ENCODE measurements at regions not wholly inside any gene's neighbourhood (a gene's known extent, or its start where the extent isn't known, plus 50 kb on each side); places are given as distances from the start of the nearest gene placed in this dataset.

GRCh38 chr2:16608661-16609643, 56.7 kb downstream of the CYRIA start:
- peak overlapping the region; percentile 47 for H3K4me3 ChIP-seq (ENCODE audit: low read depth, low read length)
- TF ChIP-seq, protein P1, sequence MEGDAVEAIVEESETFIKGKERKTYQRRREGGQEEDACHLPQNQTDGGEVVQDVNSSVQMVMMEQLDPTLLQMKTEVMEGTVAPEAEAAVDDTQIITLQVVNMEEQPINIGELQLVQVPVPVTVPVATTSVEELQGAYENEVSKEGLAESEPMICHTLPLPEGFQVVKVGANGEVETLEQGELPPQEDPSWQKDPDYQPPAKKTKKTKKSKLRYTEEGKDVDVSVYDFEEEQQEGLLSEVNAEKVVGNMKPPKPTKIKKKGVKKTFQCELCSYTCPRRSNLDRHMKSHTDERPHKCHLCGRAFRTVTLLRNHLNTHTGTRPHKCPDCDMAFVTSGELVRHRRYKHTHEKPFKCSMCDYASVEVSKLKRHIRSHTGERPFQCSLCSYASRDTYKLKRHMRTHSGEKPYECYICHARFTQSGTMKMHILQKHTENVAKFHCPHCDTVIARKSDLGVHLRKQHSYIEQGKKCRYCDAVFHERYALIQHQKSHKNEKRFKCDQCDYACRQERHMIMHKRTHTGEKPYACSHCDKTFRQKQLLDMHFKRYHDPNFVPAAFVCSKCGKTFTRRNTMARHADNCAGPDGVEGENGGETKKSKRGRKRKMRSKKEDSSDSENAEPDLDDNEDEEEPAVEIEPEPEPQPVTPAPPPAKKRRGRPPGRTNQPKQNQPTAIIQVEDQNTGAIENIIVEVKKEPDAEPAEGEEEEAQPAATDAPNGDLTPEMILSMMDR (IDR thresholded peaks at IDR 0.05; ENCODE audit: low read depth, low read length, missing control alignments) = peak; percentile 99
- DNase-seq (ENCODE audit: low read depth) = peak; percentile 29

DNA sequence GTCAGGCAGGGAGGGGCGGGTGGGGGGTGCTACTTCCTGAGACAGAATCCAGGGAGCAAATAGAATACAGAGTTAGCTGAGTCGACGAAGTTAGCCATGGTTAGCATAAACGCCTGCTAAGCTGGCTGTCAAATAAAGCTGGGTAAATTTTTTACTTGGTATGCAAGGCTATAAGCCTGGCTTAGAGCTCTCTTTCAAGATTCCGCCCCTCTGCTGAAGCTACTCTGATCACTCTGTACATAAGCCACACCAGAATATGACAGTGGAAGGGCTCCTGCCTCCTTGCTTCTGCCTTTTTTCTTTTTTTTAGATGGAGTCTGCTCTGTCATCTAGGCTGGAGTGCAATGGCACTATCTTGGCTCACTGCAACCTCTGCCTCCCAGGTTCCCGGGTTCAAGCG, 58.3 kb downstream of the CYRIA start:
- DNase-seq (ENCODE audit: low read depth) = no peak
- TF ChIP-seq, protein P1 (IDR thresholded peaks at IDR 0.05; ENCODE audit: low read depth, low read length, missing control alignments) = no peak
- no peak overlapping the region for H3K4me3 ChIP-seq (ENCODE audit: low read depth, low read length)

DNA sequence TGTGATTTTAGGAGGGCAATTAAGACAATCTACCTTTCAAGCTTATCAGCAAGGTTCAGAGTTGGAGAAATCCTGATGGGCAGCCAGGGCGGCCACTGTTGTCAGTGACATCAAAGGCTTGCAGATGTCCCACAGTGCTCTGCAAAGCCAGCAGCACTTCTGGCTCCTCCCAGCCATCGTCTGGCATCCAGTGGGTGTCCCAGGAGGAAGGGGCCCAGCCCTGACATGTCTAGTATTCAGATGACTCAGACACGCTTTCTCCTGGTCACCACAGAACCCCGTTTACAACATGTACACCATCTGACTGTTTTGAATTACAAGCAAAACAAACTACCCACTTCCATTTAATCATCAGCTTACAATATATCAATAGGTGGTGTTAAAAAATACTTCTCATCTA, 61.4 kb downstream of the CYRIA start:
- DNase-seq (ENCODE audit: low read depth) = no peak
- no peak overlapping the region for H3K4me3 ChIP-seq (ENCODE audit: low read depth, low read length)
- TF ChIP-seq, protein P1 (IDR thresholded peaks at IDR 0.05; ENCODE audit: low read depth, low read length, missing control alignments) = no peak

DNA sequence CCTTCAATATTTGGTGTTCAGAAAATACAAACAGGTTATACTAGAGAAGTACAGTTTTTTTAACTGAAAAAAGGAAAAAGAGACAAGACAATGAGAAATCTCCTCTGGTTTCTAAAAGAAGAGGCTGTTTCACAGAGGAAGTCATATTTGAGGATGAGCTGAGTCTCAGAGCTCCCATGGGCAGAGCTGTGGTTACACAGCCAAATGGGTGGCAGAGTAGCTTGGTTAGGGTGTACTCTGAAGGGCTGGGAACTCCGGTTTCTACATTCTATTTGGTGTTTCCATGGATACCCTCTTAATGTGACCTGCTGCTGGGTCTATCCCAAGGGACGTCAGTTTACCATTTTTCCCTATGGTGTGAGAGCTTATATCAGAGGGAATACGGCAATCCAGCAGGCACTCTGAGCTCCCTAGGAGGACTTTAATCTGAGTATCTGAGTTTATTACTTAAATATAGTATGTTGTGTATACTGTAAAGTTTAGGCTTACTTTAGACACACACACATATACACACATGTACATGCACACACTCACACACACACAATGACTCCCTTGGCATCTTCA, 74.2 kb downstream of the CYRIA start:
- no peak for DNase-seq (ENCODE audit: low read depth)
- TF ChIP-seq, protein P1 (IDR thresholded peaks at IDR 0.05; ENCODE audit: low read depth, low read length, missing control alignments) = no peak
- H3K4me3 ChIP-seq (ENCODE audit: low read depth, low read length) = no peak overlapping the region

DNA sequence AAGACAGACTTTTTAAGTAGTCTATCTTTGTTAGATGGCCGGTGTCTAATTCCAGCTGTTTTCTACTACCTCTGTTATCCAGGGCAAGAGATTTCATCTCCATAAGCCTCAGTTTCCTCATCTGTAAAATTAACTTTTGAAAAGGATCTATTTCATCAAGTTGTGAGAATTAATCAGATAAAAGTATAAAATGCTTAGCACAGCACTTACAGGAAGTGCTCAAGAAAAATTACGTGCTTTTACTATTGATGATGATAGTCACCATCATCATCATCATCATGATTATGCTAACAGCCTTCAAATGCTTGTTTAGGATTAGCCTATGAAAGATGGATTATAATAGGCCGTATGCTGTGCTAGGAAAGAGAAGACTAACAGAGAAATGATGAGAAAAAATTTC, 76.2 kb downstream of the CYRIA start:
- DNase-seq (ENCODE audit: low read depth) = no peak
- TF ChIP-seq, protein P1 (IDR thresholded peaks at IDR 0.05; ENCODE audit: low read depth, low read length, missing control alignments) = no peak
- H3K4me3 ChIP-seq (ENCODE audit: low read depth, low read length) = no peak overlapping the region

DNA sequence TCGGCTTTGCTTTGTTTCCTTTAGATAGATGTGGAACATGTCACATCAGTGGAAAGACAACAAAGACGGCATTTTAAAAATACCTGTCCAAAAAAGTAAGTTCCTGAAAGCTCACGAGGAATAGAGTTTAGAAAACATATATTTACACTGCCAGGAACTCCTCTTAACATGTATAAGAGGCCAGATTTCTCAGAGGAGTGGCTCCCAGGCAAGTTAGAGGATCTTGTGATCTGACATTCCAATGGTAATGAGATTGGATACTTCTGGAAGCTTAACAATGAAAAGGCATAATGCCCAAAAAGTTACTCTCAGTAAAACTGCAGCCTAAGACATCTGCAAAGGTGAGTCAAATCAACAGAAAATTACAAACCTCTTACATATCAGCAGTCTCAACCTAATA, 77.1 kb downstream of the CYRIA start:
- H3K4me3 ChIP-seq (ENCODE audit: low read depth, low read length) = no peak overlapping the region
- TF ChIP-seq, protein P1 (IDR thresholded peaks at IDR 0.05; ENCODE audit: low read depth, low read length, missing control alignments) = no peak
- DNase-seq (ENCODE audit: low read depth) = no peak

All from GM12864 (cell line).